Fibroblast of the aortic adventitia (primary cell): ENCODE measurements at regions not wholly inside any gene's neighbourhood (a gene's known extent, or its start where the extent isn't known, plus 50 kb on each side); places are given as distances from the start of the nearest gene placed in this dataset.

Experiments
- DNase-seq: peaks from one replicate; pipeline ENCODE4 v3.0.0-alpha.2; 2010; ENCODE audit warnings: low read depth
- H3K4me3 ChIP-seq: 2 replicates; pipeline ENCODE4 v1.5.1; 2011; ENCODE audit warnings: low read depth, mild to moderate bottlenecking, control low read depth, low read length, moderate library complexity
- CTCF ChIP-seq: IDR thresholded peaks from 2 replicates; pipeline ENCODE4 v1.5.1; 2011; ENCODE audit warnings: mild to moderate bottlenecking, low read length, control low read depth, inconsistent platforms; ENCODE audit not compliant: insufficient read depth

- TF ChIP-seq CTCF: no peak
- peak; percentile 85 for DNase-seq
- no peak overlapping the region for H3K4me3 ChIP-seq
These were observed 302.9 kb downstream of the NSG2 start for GRCh38 chr5:174348311-174348981.

GRCh38 chr5:174352681-174353080 lies 307.2 kb downstream of the NSG2 start:
- no peak for TF ChIP-seq CTCF
- no peak for DNase-seq

GRCh38 chr5:174354571-174354970 lies 309.1 kb downstream of the NSG2 start:
- DNase-seq: peak; percentile 53
- no peak for TF ChIP-seq CTCF

More at GRCh38 chr5:174352681-174353080, 307.2 kb downstream of the NSG2 start:
- no peak overlapping the region for H3K4me3 ChIP-seq

GRCh38 chr5:174355208-174355612 lies 309.7 kb downstream of the NSG2 start:
- H3K4me3 ChIP-seq: no peak overlapping the region
- DNase-seq: peak; percentile 96
- no peak for TF ChIP-seq CTCF

More at GRCh38 chr5:174354571-174354970, 309.1 kb downstream of the NSG2 start:
- no peak overlapping the region for H3K4me3 ChIP-seq

GRCh38 chr5:174355995-174356394 lies 310.5 kb downstream of the NSG2 start:
- no peak overlapping the region for H3K4me3 ChIP-seq
- TF ChIP-seq CTCF: no peak
- no peak for DNase-seq

GRCh38 chr5:174356536-174356935 lies 311.0 kb downstream of the NSG2 start:
- H3K4me3 ChIP-seq: no peak overlapping the region
- DNase-seq: no peak
- no peak for TF ChIP-seq CTCF

- no peak for TF ChIP-seq CTCF
- H3K4me3 ChIP-seq: no peak overlapping the region
- no peak for DNase-seq
These were observed 312.8 kb downstream of the NSG2 start for GRCh38 chr5:174358276-174358675.
